ENCODE measurements at regions not wholly inside any gene's neighbourhood (a gene's known extent, or its start where the extent isn't known, plus 50 kb on each side); places are given as distances from the start of the nearest gene placed in this dataset.
"Not testable (repeated sequence)": the region's sequence is repeated elsewhere in the genome, so short reads cannot be mapped to it uniquely, and the experiment has no call there.

DNA sequence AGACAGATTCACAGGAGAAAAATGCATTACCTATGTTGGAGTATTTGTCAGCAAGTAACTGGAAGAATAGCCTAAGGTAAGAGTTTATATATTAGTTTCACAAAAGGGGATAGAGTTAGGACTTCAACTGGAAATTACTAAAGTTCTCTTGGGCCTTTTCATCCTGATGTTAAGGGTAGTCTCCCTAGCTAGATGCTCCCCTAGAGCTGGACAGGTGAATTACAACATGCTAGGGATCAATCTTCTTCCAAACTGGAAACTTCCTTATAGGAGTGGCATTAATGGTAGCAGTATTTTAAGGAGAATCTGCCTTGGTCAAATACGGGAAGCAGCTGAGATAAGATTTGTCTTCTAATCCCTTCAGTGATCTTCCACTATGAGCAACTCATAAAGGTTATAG, 632.8 kb upstream of the RAG2 start:
- no peak for DNase-seq

DNA sequence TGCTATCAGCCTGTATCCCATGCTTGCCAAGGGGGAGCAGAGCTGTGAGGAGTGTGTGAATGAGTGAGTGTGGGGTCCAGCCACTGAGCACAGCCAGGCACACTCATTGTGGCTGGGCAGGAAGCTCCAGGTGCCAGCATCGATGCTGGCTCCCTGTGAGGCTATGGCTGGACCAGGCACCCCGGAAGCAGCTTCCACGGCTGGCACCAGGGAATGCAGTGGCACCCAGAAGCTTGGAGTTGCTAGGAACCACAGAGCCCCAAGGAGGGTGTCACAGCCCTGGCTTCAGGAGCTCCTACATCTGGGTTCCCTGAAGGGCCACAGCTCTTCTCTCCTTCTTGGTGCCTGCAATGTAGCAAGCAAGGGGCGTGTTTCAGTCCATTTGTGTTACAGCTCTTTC, 625.9 kb upstream of the RAG2 start:
- DNase-seq = no peak

DNA sequence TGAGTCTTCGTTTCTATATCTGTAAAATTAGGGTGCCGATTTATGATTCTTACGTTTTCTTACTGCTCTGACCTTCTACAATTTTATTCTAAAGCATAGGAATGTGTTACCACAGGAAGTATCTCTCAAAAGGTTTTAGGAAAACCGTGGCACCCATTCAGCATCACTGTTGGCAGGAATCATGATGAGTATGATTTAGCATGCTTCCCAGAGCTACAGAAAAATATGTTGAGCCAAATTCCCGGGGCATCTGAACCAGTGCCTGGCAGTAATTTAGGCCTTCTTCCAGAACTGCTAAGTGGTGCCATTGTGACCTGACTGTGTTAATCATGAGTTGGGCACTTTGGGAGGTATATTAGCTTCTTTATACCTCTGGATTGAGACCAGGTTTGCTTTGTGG, 605.0 kb upstream of the RAG2 start:
- DNase-seq = no peak

DNA sequence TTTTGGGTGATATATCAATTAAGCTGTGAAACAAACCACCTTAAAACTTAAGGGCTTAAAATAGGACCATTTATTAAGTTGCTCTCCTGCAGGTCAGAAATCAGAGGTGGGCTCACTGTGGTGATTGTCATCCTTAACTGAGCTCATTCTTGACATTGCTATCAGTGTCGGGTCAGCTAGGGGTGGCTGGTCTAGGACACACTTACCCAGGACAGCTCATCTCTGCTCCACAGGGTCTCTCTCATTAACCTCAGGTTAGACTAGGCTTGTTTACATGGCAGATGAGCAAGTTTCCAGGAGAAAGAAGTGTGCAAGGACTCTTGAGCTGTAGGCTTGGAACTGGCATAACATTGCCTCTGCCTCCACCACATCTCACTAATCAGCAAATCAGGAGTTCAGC, 601.0 kb upstream of the RAG2 start:
- DNase-seq = no peak

DNA sequence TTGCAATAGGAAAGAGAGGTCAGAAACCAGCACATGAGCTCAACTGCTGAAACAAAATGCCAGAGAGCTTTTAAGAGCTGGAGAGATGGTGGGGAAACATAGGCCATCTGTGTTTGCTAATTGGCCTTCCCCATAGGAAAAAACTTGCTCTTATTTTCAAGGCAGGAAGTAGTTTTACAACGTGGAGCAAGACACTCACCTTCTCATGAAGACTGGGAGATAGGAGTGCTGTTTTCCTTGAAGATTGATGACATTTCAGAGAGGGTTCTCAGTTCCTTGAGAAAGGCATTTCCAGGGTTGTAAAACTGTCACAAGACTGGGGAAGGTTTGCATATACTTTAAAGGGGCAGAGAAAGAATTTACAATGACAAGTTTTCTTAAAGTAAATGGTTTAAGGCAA, 586.3 kb upstream of the RAG2 start:
- no peak for DNase-seq

- no peak for DNase-seq
Measured at GRCh38 chr11:37182031-37182430, 584.0 kb upstream of the RAG2 start.

- no peak for DNase-seq
Measured at GRCh38 chr11:37177721-37178120, 579.7 kb upstream of the RAG2 start.

DNA sequence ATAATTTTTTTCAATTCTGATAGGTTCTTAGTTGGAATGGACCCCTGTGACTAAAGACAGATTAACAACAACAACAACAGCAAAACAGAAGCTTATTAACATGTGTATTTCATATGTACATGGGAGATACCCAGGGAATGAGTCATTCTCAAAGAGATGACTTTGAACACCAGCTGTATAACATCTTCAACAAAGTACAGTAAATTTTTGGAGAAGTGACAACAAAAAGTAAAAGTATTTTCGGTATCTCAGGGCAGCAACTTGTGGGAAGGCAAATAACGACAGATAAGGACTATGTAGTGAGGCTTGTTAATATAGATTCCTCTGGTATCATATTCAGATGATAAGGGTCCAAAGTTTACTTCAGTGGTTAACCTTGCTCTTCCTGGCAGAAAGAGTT, 573.4 kb upstream of the RAG2 start:
- DNase-seq = no peak

- no peak for DNase-seq
Measured at GRCh38 chr11:37170311-37170710, 572.3 kb upstream of the RAG2 start.

GRCh38 chr11:37145434-37145833, 547.4 kb upstream of the RAG2 start:
- not testable (repeated sequence) for DNase-seq

DNA sequence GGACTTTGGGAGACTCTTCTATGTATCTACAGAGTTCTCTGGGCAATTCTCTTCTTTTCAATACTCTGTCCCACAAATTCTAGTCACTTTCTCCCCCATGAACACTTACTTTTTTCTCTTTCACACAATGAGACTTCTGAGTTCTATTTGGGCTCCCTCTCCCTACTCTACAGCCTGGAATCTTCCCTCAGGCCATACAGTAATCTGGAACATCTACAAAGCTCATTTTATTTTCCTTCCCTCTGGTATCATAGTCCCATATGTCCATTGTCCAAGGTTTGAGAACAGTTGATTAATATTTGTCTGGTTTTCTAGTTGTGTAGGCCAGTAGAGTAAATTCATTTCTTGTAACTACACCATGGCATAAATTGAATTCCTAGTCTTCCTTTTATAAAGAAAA, 544.6 kb upstream of the RAG2 start:
- DNase-seq = no peak

DNA sequence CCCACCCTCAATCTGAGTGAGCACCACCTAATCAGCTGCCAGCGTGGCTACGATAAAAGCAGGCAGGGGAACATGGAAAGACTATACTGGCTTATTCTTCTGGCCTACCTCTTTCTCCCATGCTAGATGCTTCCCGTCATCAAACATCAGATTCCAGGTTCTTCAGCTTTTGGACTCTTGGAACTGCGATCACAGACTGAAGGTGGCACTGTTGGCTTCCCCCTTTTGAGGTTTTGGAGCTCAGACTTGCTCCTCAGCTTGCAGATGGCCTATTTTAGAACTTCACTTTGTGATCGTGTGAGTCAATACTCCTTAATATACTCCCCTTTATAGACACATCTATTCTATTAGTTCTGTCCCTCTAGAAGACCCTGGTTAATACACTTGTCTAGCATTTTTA, 543.7 kb upstream of the RAG2 start:
- no peak for DNase-seq

DNA sequence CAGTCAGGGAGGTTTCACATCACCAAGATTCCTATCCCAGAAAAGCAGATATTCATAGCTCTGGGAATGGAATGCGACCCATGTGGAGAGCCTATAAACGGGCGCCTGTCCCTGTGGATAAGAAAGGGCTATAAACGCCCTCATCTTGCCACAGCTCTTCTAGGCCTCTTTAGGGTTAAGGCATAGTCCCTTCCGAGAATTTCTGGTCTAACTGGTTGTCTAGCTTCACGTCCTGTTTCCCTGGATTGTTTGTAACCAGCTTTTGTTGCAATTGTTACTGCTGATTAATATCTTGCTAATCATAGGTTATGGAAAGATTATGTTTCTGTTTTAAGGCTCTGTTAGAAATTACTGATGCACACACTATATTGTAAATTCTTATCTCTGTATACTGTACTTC, 537.6 kb upstream of the RAG2 start:
- DNase-seq = not testable (repeated sequence)

- DNase-seq = no peak
Measured at GRCh38 chr11:37134637-37135036, 536.6 kb upstream of the RAG2 start.

GRCh38 chr11:37124384-37124783, 526.3 kb upstream of the RAG2 start:
- DNase-seq = no peak

DNA sequence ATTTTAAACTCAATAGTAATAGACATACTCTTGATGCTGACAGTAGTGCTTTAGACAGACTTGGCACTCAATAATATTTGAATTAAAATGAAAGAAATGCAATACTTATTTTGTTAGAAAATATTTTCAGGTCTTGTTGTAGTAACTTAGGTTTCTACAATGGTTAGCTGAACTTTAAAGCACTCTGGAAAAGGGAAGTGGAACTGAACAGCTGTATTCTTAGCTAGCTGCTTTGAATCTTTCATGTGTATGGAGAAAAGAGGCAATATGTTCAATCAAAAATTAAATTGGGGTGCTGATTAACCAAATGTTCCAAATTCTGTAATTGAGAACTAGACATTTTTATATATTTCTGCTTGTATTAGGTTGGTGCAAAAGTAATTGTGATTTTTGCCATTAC, 517.9 kb upstream of the RAG2 start:
- no peak for DNase-seq

GRCh38 chr11:37110385-37110784, 512.3 kb upstream of the RAG2 start:
- DNase-seq = no peak

DNA sequence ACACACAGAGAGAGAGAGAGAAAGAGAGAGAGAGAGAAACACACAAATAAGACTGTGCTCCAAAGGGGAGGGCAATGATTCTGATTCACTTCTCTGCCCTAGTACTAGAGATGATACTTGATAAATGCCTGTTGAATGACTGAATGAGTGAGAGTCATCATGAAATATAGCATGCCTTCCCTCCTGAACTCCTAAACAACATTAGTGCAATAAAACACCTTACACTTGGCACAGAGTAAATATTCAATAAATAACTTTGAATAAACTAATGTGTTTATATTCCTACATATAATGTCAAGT, 511.2 kb upstream of the RAG2 start:
- DNase-seq = no peak

- DNase-seq = no peak
Measured at GRCh38 chr11:37108436-37109285, 510.6 kb upstream of the RAG2 start.

DNA sequence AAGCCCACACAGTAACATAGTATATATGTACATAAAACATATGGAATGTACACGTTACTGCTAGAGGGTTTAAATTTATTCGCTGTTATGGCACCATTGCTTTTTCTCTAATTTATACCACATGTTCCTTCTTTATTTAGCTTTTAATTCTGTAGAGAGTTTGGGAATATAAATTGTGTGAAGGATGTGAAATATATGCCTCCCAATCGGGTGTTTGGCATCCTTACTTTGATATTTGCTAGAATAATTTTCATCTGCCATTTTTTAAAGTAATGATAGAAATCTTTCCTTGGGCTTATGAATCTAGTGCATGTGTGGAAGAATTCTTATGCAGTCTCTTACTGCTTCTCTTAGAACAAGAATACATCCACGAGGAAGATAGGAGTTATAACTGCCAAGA, 509.8 kb upstream of the RAG2 start:
- DNase-seq = no peak

- DNase-seq = no peak
Measured at GRCh38 chr11:37107415-37107814, 509.4 kb upstream of the RAG2 start.

GRCh38 chr11:37105427-37105826, 507.4 kb upstream of the RAG2 start:
- DNase-seq = no peak

GRCh38 chr11:37104380-37104779, 506.3 kb upstream of the RAG2 start:
- no peak for DNase-seq

DNA sequence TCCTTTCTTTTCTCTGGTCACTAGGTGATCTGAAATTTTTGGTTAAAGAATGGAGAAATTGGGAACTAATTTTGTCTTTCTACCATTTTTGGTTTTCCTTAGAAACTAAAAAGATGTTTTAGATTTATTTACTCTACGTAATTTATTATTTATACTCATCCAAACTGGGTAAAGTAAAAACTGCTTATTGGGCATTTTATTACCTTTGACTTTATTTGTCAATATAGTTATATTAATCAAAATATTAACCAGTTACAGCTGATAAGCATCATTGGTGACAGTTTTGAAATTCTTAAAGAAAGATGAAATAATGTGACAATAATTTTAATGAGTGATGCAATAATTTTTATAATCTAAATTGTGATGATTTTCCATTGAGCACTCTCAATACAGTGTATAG, 502.0 kb upstream of the RAG2 start:
- DNase-seq = no peak

GRCh38 chr11:37092487-37092886, 494.5 kb upstream of the RAG2 start:
- DNase-seq = no peak

DNA sequence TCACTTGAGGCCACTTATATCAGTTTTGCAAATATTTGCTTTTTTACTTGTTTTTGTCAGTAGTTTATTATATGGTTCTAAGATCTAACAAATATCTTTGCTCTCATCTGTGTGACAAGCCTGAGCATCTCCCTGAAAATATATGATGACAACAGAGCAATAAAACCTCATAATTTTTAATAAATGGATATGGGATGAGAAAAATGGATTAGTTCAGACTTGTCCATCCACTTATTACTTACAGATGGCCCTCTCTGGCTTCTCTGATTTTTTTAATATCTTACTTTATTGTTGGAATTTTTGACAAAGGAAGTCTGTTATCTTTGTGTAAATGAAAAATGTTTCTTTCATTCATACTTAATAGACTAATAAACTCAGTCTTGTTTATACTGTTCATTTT, 491.4 kb upstream of the RAG2 start:
- DNase-seq = no peak

Data from NCI-H1930 (cell line).